Iris pigment epithelial cell (primary cell): ENCODE measurements at regions not wholly inside any gene's neighbourhood (a gene's known extent, or its start where the extent isn't known, plus 50 kb on each side); places are given as distances from the start of the nearest gene placed in this dataset.
A peak's percentile ranks its signal among the peaks of the same experiment; 100 is the strongest.
"Not testable (repeated sequence)": the region's sequence is repeated elsewhere in the genome, so short reads cannot be mapped to it uniquely, and the experiment has no call there.

Experiments used
- DNase-seq: peaks from one replicate; pipeline ENCODE4 v3.0.0-alpha.2; 2011; ENCODE audit warnings: low read depth

DNA sequence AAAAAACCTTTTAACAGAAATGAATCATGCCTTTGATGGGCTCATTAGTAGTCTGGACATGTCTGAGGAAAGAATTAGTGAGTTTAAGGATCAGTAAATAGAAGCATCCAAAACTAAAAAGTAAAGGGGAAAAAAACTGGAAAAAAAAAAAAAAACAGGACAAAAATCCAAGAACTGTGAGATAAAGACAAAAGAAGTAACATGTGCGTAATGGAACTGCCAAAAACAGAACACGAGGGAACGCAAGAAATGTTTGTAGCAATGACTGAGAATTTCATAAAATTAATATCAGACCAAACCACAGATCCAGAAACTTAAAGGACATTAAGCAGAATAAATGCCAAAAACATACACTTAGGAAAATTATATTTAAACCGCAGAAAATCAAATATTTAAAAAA is 77.4 kb downstream of the MS4A13 start:
- DNase-seq: no peak

DNA sequence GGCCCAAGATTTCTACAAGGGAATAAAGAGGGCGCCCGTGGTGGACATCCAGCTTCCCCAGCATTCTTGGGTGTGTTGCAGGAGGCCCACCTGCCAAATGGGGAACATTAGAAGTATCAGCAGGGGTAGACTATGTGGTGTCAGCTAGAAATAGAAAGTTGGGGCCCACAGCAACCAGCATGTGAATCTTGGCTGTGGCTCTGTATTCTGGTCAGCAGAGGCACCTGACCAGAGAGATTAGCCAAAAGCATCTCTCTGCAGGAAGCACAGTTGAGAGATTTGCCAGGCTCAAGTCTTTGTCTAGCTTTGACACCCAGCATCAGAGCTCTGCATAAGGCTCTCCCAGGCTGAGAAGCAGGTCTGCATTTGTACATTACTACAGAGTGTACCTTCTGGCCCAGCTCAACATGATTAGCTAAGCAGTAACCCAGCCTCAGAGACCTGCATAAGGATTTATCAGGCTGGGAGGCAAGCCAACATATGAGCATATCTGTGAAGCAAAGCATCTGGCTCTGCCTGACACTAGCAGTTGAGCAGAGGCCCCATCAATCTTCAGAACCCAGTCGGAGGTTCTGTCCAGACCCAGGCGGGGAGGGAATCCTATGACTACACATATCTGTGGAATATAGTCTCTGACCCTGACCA is 79.9 kb downstream of the MS4A13 start:
- no peak for DNase-seq

DNA sequence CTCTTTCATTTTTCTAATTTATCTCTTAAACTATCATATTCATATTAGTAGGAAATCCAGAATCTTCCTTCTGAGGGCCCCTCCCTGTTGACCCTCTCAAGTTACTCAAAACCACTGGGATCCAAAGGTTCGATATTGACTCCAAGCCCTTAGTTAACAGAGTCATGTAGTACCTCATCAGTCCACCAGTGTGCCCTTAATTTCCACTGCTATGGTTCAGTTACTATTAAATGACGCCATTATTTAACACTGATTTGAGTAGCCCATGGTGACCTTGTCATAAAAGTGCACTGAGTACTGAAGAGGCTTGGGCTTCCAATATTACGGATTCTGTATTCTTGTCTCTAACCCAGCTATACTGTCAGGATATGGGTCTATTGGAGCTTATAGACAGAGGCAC is 91.9 kb upstream of the MS4A8 start:
- DNase-seq: no peak

DNA sequence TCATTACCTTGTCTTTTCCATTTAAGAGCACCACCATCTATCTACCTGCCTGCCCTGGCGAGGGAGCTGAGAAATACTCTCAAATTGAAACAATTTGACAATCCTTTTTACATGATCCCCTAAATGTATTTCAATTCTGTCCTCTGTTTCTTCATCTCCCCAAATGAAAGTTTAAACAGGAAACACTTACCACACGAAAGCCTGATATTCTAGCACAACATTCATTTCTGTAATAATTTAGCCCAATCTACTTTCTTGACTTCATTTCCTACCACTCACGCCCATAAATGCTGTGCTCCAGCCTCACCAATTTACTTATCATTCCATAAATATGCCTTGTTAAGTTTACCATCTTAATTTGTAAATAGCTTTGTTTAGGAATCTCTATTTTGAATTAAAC is 89.8 kb upstream of the MS4A8 start:
- DNase-seq: no peak

DNA sequence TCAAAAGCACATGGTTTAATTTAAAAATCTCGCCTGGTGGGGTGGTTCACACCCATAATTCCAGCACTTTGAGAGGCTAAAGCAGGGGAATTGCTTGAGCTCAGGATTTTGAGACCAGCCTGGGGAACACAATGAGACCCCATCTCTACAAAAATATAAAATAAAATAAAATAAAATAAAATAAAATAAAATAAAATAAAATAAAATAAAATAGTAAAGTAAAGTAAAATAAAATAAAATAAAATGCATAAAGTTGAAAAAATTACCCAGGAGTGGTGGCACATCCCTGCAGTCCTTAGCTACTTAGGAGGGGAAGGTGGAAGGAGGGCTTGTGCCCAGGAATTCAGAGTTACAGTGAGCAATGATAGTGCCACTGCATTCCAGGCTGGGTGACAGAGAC is 88.7 kb upstream of the MS4A8 start:
- no peak for DNase-seq

DNA sequence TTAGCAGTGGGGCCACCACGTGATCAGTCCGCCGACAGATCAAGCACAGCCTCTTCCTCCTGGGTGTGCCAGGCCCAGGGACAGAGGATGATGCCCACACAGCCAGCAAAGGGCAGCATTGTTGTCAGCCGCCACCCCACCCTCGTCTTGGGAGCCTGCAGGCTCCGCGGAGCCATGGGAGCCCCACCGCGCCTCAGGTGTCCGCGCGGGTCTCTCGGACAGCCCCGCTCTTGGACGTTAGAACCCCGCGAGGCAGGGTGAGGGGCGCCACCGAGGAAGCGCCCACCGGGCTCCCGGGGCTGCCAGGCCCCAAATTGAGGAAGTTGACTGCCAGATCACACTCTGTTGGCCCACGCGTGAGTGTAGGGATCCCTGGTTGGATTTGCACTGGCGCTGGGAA is 83.9 kb upstream of the MS4A8 start:
- DNase-seq: no peak

DNA sequence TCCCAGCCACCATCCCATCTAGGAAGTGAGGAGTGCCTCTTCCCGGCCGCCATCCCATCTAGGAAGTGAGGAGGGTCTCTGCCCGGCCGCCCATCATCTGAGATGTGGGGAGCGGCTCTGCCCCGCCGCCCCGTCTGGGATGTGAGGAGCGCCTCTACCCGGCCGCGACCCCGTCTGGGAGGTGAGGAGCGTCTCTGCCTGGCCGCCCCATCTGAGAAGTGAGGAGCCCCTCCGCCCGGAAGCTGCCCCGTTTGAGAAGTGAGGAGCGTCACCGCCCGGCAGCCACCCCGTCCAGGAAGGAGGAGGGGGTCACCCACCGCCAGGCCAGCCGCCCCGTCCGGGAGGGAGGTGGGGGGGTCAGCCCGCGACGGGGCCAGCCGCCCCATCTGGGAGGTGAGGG is 77.5 kb upstream of the MS4A8 start:
- not testable (repeated sequence) for DNase-seq

DNA sequence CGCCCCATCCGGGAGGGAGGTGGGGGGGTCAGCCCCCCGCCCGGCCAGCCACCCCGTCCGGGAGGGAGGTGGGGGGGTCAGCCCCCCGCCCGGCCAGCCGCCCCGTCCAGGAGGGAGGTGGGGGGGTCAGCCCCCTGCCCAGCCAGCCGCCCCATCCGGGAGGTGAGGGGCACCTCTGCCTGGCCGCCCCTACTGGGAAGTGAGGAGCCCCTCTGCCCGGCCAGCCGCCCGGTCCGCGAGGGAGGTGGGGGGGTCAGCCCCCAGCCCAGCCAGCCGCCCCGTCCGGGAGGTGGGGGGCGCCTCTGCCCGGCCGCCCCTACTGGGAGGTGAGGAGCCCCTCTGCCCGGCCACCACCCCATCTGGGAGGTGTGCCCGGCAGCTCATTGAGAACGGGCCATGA is 76.6 kb upstream of the MS4A8 start:
- not testable (repeated sequence) for DNase-seq

DNA sequence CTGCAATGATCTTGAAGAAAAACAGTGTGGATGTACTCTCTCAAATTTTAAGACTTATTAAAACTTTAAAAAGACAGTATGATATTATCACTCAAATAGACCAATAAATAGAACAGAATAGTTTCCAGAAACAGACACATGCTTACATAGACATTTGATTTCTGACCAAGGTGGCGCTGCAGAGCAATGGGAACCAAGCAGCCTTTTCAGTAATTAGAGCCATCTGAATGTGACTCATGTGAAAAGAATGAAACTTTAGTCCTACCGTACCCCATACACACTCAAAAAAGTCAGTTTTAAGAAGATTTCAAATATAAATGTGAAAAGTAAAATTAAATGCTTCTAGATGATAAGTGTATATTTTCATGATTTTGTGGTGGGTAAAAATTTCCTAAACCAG is 74.2 kb upstream of the MS4A8 start:
- DNase-seq: peak; percentile 47

DNA sequence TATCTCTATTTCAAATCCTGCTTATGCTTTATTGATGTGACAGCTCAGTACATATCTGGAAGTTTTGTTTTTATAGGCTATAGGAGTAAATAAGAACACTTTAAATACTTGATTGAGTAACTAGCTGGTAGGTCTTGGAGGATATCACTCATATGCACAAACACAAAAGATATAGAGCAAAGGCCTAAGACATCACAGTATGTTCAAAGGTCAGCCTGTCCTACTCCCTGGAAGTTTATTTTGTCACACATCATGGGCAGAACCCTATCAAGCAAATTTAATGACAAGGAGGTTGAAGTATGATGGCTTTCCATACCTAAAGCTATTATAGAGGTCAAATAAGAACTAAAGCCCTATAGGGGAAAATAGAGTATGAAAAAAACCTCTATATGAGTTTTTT is 70.0 kb upstream of the MS4A8 start:
- no peak for DNase-seq

DNA sequence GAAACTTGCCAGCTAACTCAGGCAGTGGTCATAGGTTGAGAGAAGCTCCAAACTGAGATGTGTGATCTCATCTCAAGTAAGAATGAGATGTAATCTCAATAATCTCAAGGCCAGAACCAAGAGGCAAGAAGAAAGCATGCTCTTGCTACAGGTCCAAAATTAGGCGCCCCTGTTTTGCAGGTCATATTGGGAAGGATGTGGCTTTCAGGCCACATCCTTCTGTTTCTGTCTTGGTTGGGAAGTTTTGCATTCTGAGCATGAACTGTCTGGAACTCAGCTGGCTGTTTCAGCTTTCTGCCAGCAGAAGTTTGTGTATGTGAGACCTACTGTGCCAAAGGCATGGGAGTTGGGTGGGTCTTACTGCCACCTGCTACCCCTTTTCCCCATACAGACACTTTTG is 67.5 kb upstream of the MS4A8 start:
- no peak for DNase-seq

DNA sequence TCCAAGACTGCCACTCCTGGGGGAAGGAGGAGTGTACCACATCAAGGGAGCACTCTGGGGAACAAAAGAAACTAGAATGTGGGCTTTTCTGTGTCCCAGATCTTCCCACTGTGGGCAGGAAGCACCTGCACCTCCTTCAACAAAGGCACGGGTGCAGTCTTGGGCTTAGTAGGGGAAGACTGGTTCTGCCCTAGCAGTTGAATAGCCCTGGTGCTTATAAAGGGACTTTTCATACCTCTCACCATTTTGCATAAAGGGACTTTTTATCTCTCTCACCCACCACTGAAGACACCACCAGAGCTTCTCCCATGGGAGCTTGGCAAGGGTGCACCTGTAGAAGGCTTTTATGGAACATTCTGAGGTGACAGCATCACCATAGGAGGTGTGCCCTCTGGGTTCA is 65.8 kb upstream of the MS4A8 start:
- DNase-seq: no peak

DNA sequence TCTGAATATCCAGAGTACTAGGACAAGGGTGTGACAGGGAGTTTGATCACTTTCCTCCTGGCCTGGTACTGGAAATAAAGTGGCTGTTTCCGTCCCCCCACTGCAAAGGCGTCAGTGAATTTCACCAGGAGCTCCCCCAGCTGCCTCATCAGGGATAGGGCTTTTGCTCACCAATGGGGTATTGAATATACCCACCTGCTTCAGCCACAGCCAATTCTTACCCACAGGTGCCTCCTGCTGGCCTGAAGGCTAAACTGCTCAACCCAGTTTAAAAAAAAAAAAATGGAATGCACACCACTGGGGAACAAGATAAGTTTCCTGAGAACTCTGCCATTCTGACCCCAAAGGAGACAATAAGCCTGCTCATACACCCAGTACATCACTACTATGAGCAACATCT is 65.3 kb upstream of the MS4A8 start:
- DNase-seq: no peak

DNA sequence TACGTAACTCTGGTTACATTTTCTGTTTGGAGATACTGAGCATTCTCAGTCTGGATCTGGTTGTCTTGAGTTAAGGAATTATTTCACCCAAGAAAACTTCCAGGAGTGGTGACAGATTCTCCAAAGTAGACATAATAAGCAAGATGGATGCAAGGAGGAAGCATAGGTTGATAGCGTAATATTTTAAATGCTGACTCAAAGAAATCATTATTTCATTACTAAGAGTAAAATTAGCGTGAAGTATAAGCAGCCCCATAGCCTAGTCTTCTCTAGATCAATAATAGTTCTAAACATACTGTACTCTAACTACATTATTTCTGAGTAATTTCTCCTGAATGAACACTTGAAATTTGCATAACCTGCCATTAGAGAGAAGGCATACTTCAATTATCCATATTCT is 57.5 kb upstream of the MS4A8 start:
- no peak for DNase-seq

DNA sequence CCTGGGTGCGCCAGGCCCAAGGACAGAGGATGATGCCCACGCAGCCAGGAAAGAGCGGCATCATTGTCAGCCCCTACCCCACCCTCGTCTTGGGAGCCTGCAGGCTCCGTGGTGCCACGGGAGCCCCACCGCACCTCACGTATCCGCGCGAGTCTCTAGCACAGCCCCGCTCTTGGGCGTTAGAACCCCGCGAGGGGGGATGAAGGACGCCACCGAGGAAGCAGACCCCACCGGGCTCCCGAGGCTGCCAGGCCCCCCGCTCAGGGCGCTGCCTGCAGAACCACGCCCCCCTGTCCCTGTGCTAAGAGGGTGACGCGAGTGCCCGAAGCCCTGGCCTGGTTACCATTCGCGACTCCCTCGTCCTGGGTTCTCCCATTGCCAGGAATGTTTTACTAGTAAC is 52.3 kb upstream of the MS4A8 start:
- DNase-seq: no peak
